Activated naive CD8-positive, alpha-beta T cell treated with anti-CD3 and anti-CD28 coated beads, Interleukin-2, amount 10 ng/mL, durations not matched to agents 7 days and 5 days (primary cell): ENCODE measurements at regions not wholly inside any gene's neighbourhood (a gene's known extent, or its start where the extent isn't known, plus 50 kb on each side); places are given as distances from the start of the nearest gene placed in this dataset.
"Not testable (repeated sequence)": the region's sequence is repeated elsewhere in the genome, so short reads cannot be mapped to it uniquely, and the experiment has no call there.

ENCODE experiments used
- ATAC-seq: fragments of 150-1000 bp; cut with Tn5 transposase; one replicate; pipeline ENCODE4 v1.10.0; 2021; ENCODE audit warnings: low read depth, moderate library complexity
- POLR2A ChIA-PET: fragments of 350-600 bp; sonication (Branson Sonifier 250); formaldehyde crosslinking; loops from one replicate; lab custom pipeline; 2021; ENCODE audit warnings: antibody characterized with exemption; lab: Charles Lee
- DNase-seq: peaks from one replicate; pipeline ENCODE4 v3.0.0; 2021
- H3K27ac Mint-ChIP-seq: one replicate; pipeline ENCODE4 v1.8.0; 2022; ENCODE audit warnings: mild to moderate bottlenecking, mixed read lengths
- H3K27me3 Mint-ChIP-seq: one replicate; pipeline ENCODE4 v1.8.0; 2022; ENCODE audit warnings: mild to moderate bottlenecking, moderate library complexity, mixed read lengths
- H3K36me3 Mint-ChIP-seq: one replicate; pipeline ENCODE4 v1.8.0; 2021; ENCODE audit warnings: mild to moderate bottlenecking, mixed read lengths
- H3K4me1 Mint-ChIP-seq: one replicate; pipeline ENCODE4 v1.8.0; 2021; ENCODE audit warnings: mixed read lengths
- H3K4me3 Mint-ChIP-seq: one replicate; pipeline ENCODE4 v1.8.0; 2022; ENCODE audit warnings: mild to moderate bottlenecking, moderate library complexity, mixed read lengths
- H3K9me3 Mint-ChIP-seq: one replicate; pipeline ENCODE4 v1.8.0; 2021; ENCODE audit warnings: mixed read lengths

- no peaks in the 10 kb centered on the region for H3K4me1 Mint-ChIP-seq
- H3K27ac Mint-ChIP-seq: no peak overlapping the region
- no peak overlapping the region for H3K4me3 Mint-ChIP-seq
- ATAC-seq (no peak), DNase-seq (no peak)
- peaks cover 2% of the 10 kb centered on the region for H3K27me3 Mint-ChIP-seq
- no peaks in the 10 kb centered on the region for H3K9me3 Mint-ChIP-seq
- no peaks in the 10 kb centered on the region for H3K36me3 Mint-ChIP-seq
- POLR2A ChIA-PET: no interaction called here
Measured at GRCh38 chr7:153043440-153043839, 283.9 kb downstream of the ACTR3B start.

DNA sequence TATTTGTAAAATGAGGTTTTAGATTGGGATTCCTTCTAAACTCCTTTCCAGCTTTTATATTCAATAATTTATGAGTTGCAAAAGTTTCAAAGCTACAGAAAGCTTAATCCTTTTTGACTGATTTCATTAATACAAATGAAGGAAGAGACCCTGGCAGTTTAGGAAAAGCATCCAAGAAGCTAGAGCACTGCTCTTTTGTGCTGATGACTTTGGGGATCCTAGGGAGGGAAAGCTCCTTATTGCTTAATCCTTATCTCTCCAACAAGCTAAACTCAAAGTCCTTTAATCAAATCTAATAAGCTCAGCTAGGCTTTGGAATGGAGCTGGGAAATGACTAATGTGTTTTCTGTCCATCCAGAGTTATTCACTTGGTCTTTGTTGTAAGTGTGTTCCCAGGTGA lies 285.4 kb downstream of the ACTR3B start:
- Mint-ChIP-seq H3K9me3 (no peaks in the 10 kb centered on the region), H3K27me3 (no peaks in the 10 kb centered on the region), H3K36me3 (no peaks in the 10 kb centered on the region), H3K27ac (no peak overlapping the region), H3K4me1 (no peaks in the 10 kb centered on the region), H3K4me3 (no peak overlapping the region)
- POLR2A ChIA-PET: no interaction called here
- ATAC-seq: no peak
- DNase-seq: no peak

GRCh38 chr7:153047079-153047959 lies 287.8 kb downstream of the ACTR3B start:
- ATAC-seq (no peak), DNase-seq (no peak)
- no peaks in the 10 kb centered on the region for H3K9me3 Mint-ChIP-seq
- no peaks in the 10 kb centered on the region for H3K4me1 Mint-ChIP-seq
- H3K27ac Mint-ChIP-seq: no peak overlapping the region
- H3K36me3 Mint-ChIP-seq: no peaks in the 10 kb centered on the region
- H3K27me3 Mint-ChIP-seq: no peaks in the 10 kb centered on the region
- POLR2A ChIA-PET: no interaction called here
- H3K4me3 Mint-ChIP-seq: no peak overlapping the region

DNA sequence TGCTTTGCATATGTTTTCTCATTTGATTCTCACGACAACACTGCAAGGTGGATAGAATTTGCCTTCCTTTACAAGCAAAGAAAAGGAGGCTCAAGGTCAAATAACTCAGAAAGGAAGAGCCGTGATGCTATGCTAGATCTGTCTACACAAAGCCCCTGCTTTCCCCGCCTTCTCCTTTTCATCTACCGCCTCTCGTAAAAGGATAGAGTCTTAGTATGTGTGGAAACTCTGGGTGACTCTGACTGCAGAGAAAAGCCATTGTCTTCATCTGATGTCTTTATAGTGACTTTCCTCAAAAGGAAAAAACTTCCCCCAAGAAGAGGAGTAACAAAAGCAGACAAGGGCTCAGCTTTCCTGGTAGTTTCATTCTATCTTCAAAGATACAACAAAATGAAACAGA lies 292.7 kb downstream of the ACTR3B start:
- Mint-ChIP-seq H3K9me3 (no peaks in the 10 kb centered on the region), H3K4me1 (no peaks in the 10 kb centered on the region), H3K36me3 (no peaks in the 10 kb centered on the region), H3K27me3 (no peaks in the 10 kb centered on the region), H3K27ac (no peak overlapping the region), H3K4me3 (no peak overlapping the region)
- POLR2A ChIA-PET: no interaction called here
- no peak for ATAC-seq
- DNase-seq: no peak

DNA sequence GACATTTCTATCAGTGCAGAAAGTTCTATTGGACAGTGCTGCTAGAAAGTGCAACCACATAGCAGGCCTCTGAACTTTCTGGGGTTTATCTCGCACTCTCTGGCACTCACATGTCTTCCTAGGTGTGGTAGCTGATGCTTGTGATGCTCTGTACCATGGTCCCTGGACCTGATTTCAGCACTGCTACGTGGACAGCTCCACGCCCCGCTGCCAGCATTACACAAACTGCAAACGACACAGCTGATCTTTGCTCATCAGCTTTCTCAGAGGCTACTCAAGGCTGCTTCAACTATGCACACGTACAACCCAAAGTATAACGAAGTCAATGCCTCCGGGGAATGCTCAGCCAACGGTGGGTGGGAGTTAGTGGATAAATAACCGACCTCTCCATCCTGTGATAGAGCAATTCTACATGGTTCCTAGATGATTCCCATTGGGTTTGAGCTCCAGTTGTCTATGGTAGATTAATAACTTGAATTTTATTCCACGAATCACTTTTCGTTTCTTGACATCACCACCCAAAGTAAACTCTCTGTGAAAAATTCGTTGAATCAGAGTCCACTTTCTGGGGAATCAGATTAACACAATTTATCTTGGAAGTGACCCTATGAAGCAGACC lies 302.5 kb downstream of the ACTR3B start:
- no peaks in the 10 kb centered on the region for H3K36me3 Mint-ChIP-seq
- H3K9me3 Mint-ChIP-seq: peaks cover 2% of the 10 kb centered on the region
- no peaks in the 10 kb centered on the region for H3K27me3 Mint-ChIP-seq
- DNase-seq (peak; percentile 34), ATAC-seq (no peak)
- no peak overlapping the region for H3K27ac Mint-ChIP-seq
- POLR2A ChIA-PET: no interaction called here
- H3K4me1 Mint-ChIP-seq: no peaks in the 10 kb centered on the region
- no peak overlapping the region for H3K4me3 Mint-ChIP-seq

GRCh38 chr7:153065051-153065450 lies 305.5 kb downstream of the ACTR3B start:
- POLR2A ChIA-PET: no interaction called here
- no peaks in the 10 kb centered on the region for H3K27me3 Mint-ChIP-seq
- H3K27ac Mint-ChIP-seq: no peak overlapping the region
- H3K9me3 Mint-ChIP-seq: peaks cover 2% of the 10 kb centered on the region
- no peaks in the 10 kb centered on the region for H3K36me3 Mint-ChIP-seq
- no peaks in the 10 kb centered on the region for H3K4me1 Mint-ChIP-seq
- H3K4me3 Mint-ChIP-seq: no peak overlapping the region
- no peak for ATAC-seq
- DNase-seq: no peak

DNA sequence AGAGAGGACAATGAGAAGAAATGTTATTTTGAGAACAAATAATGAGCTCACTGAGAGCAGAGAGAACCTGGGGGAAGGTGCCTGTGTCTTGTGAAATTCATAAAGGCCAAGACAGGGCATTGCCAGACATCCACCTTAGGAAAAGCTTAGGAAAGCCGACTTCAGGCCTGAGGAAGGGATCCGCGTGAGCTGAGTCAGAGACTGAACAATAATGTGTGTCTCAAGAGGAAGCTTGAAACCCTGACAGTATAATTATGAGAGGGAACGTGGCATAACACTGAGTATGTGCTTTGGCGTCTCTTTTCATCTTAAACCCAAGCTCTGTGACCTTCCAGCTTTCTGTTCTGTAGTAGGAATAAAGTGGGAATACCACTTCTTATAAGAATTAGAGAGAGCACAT lies 307.2 kb downstream of the ACTR3B start:
- H3K4me1 Mint-ChIP-seq: no peaks in the 10 kb centered on the region
- H3K9me3 Mint-ChIP-seq: peaks cover 2% of the 10 kb centered on the region
- no peak overlapping the region for H3K4me3 Mint-ChIP-seq
- POLR2A ChIA-PET: no interaction called here
- DNase-seq: no peak
- no peaks in the 10 kb centered on the region for H3K27me3 Mint-ChIP-seq
- H3K36me3 Mint-ChIP-seq: no peaks in the 10 kb centered on the region
- no peak overlapping the region for H3K27ac Mint-ChIP-seq
- no peak for ATAC-seq

GRCh38 chr7:153070141-153070540 lies 310.6 kb downstream of the ACTR3B start:
- Mint-ChIP-seq H3K27ac (no peak overlapping the region), H3K36me3 (no peaks in the 10 kb centered on the region), H3K4me1 (no peaks in the 10 kb centered on the region), H3K9me3 (no peaks in the 10 kb centered on the region), H3K27me3 (no peaks in the 10 kb centered on the region), H3K4me3 (no peak overlapping the region)
- POLR2A ChIA-PET: no interaction called here
- ATAC-seq: no peak
- DNase-seq: no peak

- POLR2A ChIA-PET: no interaction called here
- H3K9me3 Mint-ChIP-seq: peaks cover 3% of the 10 kb centered on the region
- no peaks in the 10 kb centered on the region for H3K27me3 Mint-ChIP-seq
- no peak for DNase-seq
- H3K4me3 Mint-ChIP-seq: no peak overlapping the region
- ATAC-seq: no peak
- H3K36me3 Mint-ChIP-seq: no peaks in the 10 kb centered on the region
- no peak overlapping the region for H3K27ac Mint-ChIP-seq
- H3K4me1 Mint-ChIP-seq: no peaks in the 10 kb centered on the region
Measured at GRCh38 chr7:153072806-153073205, 313.3 kb downstream of the ACTR3B start.

GRCh38 chr7:153076289-153076688 lies 316.7 kb downstream of the ACTR3B start:
- H3K4me3 Mint-ChIP-seq, DNase-seq, H3K27ac Mint-ChIP-seq, POLR2A ChIA-PET, H3K4me1 Mint-ChIP-seq, H3K27me3 Mint-ChIP-seq, H3K36me3 Mint-ChIP-seq, H3K9me3 Mint-ChIP-seq, ATAC-seq: not testable (repeated sequence)

DNA sequence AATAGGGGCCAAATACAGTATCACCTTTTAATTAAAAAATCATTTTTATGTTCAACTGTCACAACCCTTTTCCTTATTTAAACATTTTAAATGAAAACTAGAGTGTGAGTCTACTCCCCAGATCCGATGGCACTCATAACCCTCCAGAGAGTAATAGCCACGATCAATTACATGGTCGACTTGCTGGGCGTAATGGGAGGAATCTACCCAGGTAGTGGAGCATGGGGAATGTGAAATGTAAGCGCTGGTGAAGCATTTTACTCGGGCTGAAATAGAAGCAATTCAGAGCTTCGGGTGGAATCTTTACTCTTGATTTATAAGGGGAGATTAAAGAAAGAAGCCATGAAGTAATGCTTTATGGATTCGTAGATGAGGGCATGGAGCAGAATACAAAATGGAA lies 321.9 kb downstream of the ACTR3B start:
- Mint-ChIP-seq H3K4me3 (no peak overlapping the region), H3K36me3 (no peaks in the 10 kb centered on the region), H3K27me3 (no peaks in the 10 kb centered on the region), H3K4me1 (no peaks in the 10 kb centered on the region), H3K27ac (no peak overlapping the region), H3K9me3 (peaks cover 3% of the 10 kb centered on the region)
- POLR2A ChIA-PET: no interaction called here
- DNase-seq: no peak
- ATAC-seq: no peak

- Mint-ChIP-seq H3K9me3 (no peaks in the 10 kb centered on the region), H3K27me3 (no peaks in the 10 kb centered on the region), H3K36me3 (no peaks in the 10 kb centered on the region), H3K4me1 (no peaks in the 10 kb centered on the region), H3K4me3 (no peak overlapping the region), H3K27ac (no peak overlapping the region)
- POLR2A ChIA-PET: no interaction called here
- no peak for DNase-seq
- no peak for ATAC-seq
Measured at GRCh38 chr7:153084278-153084677, 324.7 kb downstream of the ACTR3B start.

DNA sequence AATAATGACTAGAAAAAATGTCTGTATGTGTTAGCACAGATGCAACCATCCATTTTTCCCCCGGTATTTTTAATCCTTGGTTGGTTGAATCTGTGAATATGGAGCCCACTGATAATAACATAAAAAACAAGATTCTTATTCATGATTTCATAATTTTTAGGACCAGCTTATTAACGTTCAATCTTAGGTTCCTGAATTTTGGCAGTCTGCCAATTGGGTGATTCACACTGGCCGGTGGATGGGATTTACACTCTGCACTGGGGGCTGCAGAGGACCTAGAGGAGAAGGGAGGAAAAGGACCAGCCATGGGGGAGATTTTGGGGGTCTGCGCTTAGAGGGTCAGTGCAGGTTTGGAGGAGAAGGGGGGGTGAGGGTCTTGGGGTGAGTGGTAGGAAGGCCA lies 327.9 kb downstream of the ACTR3B start:
- no peak for DNase-seq
- no peaks in the 10 kb centered on the region for H3K36me3 Mint-ChIP-seq
- H3K4me1 Mint-ChIP-seq: no peaks in the 10 kb centered on the region
- no peak overlapping the region for H3K27ac Mint-ChIP-seq
- H3K4me3 Mint-ChIP-seq: no peak overlapping the region
- H3K9me3 Mint-ChIP-seq: no peaks in the 10 kb centered on the region
- no peak for ATAC-seq
- H3K27me3 Mint-ChIP-seq: no peaks in the 10 kb centered on the region
- POLR2A ChIA-PET: no interaction called here

DNA sequence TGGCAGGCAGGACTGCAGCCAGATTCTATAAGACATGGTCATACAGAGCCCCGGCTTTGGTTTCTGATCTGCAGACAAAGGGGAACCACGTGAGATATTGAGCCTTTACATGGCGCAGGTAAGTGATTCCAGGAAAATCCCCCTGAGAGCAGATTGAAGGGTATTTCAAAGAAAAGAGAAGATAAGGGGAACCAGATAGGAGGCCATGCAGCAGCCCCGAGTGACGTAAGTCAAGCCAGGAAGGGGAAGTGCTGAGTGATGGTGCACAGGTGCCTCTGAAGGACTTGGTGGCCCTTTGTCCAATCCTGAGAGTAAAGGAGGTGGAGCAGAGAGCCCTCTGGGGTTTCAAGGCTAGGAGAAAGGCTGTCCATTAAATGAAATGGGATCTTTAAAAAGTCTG lies 329.0 kb downstream of the ACTR3B start:
- Mint-ChIP-seq H3K27ac (no peak overlapping the region), H3K4me3 (no peak overlapping the region), H3K36me3 (no peaks in the 10 kb centered on the region), H3K9me3 (no peaks in the 10 kb centered on the region), H3K4me1 (no peaks in the 10 kb centered on the region), H3K27me3 (no peaks in the 10 kb centered on the region)
- POLR2A ChIA-PET: no interaction called here
- ATAC-seq: no peak
- no peak for DNase-seq
